Epithelial cell of esophagus (primary cell): ENCODE measurements at regions not wholly inside any gene's neighbourhood (a gene's known extent, or its start where the extent isn't known, plus 50 kb on each side); places are given as distances from the start of the nearest gene placed in this dataset.

ENCODE experiments used
- DNase-seq: peaks from one replicate; pipeline ENCODE4 v3.0.0; 2010; ENCODE audit warnings: low read depth
- H3K4me3 ChIP-seq: 2 replicates; pipeline ENCODE4 v1.5.1; 2011; ENCODE audit warnings: mild to moderate bottlenecking, low read length, control low read depth
- TF ChIP-seq, protein P1 (sequence below): IDR thresholded peaks from 2 replicates; pipeline ENCODE4 v1.5.1; 2011; ENCODE audit warnings: low read depth, mild to moderate bottlenecking, low read length, control low read depth, inconsistent platforms; ENCODE audit not compliant: insufficient read depth; ENCODE audit errors: missing control alignments

DNA sequence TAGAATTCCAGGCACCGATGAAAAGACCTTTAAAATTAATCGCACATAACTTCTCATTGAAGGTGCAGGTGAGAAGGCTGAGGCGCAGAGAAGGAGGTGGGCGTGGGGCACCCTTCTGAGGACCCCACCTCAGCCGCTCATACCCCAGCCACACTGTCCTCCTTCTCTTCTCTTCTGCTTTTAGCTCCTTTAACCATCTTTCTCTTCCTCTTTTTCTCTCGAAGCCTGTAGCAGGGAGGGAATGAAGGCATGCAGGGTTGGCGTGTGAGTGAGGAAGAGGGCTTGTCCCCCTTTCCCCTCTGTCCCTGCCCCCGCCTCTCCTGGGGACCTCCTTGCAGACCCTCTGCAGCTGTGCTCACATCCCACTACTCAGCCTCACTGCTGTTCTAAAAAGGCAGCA, 57.8 kb upstream of the CACNA1E start:
- no peak for DNase-seq
- TF ChIP-seq, protein P1, sequence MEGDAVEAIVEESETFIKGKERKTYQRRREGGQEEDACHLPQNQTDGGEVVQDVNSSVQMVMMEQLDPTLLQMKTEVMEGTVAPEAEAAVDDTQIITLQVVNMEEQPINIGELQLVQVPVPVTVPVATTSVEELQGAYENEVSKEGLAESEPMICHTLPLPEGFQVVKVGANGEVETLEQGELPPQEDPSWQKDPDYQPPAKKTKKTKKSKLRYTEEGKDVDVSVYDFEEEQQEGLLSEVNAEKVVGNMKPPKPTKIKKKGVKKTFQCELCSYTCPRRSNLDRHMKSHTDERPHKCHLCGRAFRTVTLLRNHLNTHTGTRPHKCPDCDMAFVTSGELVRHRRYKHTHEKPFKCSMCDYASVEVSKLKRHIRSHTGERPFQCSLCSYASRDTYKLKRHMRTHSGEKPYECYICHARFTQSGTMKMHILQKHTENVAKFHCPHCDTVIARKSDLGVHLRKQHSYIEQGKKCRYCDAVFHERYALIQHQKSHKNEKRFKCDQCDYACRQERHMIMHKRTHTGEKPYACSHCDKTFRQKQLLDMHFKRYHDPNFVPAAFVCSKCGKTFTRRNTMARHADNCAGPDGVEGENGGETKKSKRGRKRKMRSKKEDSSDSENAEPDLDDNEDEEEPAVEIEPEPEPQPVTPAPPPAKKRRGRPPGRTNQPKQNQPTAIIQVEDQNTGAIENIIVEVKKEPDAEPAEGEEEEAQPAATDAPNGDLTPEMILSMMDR, result no peak

DNA sequence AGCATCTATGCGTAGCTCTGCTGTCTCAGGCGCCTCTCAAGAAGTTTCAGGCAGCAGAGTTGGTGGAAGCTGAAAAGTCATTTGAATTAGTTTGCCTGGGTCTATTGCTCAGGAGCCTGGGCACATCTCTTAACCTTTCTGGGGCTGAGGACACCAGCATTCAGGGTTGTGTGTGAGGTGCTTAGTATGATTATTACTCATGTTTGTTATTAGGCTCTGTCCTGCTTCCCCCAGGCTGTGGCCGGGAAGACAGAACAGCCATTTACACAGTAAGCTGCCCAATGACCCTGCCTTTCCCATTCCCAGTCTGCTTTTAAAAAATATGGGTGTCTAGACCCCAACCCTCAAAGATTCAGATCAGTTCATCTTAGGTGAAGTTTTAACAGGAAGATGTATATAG, 53.9 kb upstream of the CACNA1E start:
- DNase-seq, result no peak
- H3K4me3 ChIP-seq, result no peak overlapping the region
- TF ChIP-seq, protein P1, result no peak

More for the DNA sequence above, 57.8 kb upstream of the CACNA1E start:
- H3K4me3 ChIP-seq, result no peak overlapping the region

DNA sequence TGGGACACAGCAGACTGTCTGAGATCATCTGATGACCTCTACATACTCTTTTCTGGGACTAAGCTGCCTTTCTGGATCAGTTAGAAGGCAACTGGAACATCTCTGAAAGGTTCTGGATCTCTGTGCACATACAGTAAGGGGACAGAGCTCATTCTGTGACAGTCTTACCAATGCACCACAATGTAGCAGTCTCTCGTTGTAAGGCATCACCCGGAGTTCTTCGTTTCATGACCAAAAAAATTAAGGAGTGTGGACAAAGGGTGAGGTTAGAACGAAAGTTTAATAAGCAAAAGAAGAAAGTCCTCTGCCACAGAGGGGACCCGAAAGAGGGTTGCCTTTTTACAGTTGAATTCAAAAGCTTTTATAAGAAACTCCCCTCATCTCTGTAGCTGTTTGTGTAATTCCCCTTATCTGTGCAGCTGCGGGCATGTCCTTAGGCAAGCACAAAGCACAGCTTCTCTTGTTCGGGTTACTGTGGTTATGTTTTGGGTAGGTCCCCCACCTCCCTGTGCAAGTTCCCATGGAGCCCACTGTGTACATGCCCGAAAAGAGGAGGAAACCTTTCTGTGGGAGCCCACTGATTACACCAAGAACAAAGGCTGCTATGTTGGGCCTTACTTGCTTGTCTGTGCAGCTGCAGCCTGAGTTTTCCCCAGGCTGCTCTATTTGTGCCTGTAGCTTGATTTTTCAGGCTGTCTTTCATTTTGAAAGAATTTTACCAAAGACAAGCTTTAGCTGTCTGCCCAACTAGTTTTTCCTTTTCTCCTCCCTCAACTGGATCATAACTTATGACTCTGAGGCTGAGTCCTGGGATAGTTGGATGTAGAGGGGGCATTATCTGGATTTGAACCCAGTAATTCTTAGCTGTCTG, 53.1 kb upstream of the CACNA1E start:
- no peak overlapping the region for H3K4me3 ChIP-seq
- no peak for DNase-seq
- TF ChIP-seq, protein P1, result no peak
